ENCODE measurements at regions not wholly inside any gene's neighbourhood (a gene's known extent, or its start where the extent isn't known, plus 50 kb on each side); places are given as distances from the start of the nearest gene placed in this dataset.

DNA sequence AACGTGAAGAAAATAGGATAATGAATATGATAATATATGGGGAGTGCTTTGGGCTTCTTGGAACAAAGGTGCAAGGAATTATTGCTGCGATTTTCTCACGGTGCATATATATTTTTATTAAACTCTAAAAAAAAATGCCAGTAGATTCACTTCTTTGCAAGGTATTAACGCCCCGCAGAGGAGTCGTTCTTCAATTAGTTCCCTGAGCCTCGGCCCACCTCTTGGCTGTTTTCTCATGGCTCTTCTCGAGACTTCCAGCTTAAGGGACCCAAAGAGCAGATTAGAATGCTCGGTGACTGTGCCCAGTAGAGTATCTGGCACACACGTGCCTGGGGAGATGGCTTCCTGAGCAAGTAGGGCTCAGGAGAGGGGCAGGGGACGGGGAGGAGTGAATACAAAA is 367.4 kb downstream of the MID1IP1 start:
- Histone ChIP-seq H3K4me3 (no peak overlapping the region), H3K36me3 (ENCODE audit: control insufficient read depth, insufficient read depth, low read length) (no peaks in the 10 kb centered on the region), H3K27ac (ENCODE audit: extremely low read depth, low read depth, low read length) (no peak overlapping the region), H3K4me1 (replicated peaks in 1 of 2; ENCODE audit: control insufficient read depth in 2 of 2, insufficient read depth in 2 of 2, low read length in 2 of 2) (no peaks in the 10 kb centered on the region), H3K9me1 (ENCODE audit: control insufficient read depth, insufficient read depth, low read length) (no peaks in the 10 kb centered on the region), H3K9me3 (replicated peaks; ENCODE audit: control insufficient read depth, insufficient read depth, low read depth, low read length) (no peaks in the 10 kb centered on the region), H2AFZ (ENCODE audit: low read depth, low read length) (no peak overlapping the region), H3K4me2 (ENCODE audit: insufficient read depth, low read length) (no peak overlapping the region), H3K27me3 (ENCODE audit: control insufficient read depth in 2 of 2, insufficient read depth in 2 of 2, low read length in 2 of 2) (peaks cover 0 to 21% of the 10 kb centered on the region in 2 experiments; a peak in 2 of 5 replicates), H4K20me1 (replicated peaks; ENCODE audit: control insufficient read depth, insufficient read depth, low read length) (no peaks in the 10 kb centered on the region), H3K79me2 (ENCODE audit: control insufficient read depth, insufficient read depth, low read length) (no peaks in the 10 kb centered on the region), H3K9ac (ENCODE audit: insufficient read depth in 1 of 2, low read depth in 2 of 2, low read length in 2 of 2) (no peak overlapping the region)
- ChIA-PET POLR2A (interaction anchor here (1.4 kb wide), 1 partner anchor 9 kb away, joined by 3 read pairs; no protein-coding TSS in a partner anchor), CTCF (ENCODE audit: low intra/inter-chr PET ratio) (no interaction called here)
- WGBS (ENCODE audit: insufficient coverage, low coverage, missing lambda C conversion rate): 1% methylated on average over 11 of the region's 11 CpGs
- intact Hi-C loops (cut with micrococcal nuclease): no loop called here
- TF ChIP-seq NFYB (IDR thresholded peaks at IDR 0.05; ENCODE audit: extremely low read depth, insufficient read length): no peak
- TF ChIP-seq ZKSCAN1 (IDR thresholded peaks at IDR 0.05; ENCODE audit: low read depth, low read length): no peak
- no peak for TF ChIP-seq ZNF395 (CRISPR knock-in tag; IDR thresholded peaks at IDR 0.05)
- no peak for TF ChIP-seq TARDBP (IDR thresholded peaks at IDR 0.05)
- no peak for TF ChIP-seq FOXJ3 (CRISPR knock-in tag; IDR thresholded peaks at IDR 0.05)
- TF ChIP-seq U2AF2 (optimal IDR thresholded peaks at IDR 0.05; ENCODE audit: low read depth, low read length): no peak
- TF ChIP-seq, protein P1, sequence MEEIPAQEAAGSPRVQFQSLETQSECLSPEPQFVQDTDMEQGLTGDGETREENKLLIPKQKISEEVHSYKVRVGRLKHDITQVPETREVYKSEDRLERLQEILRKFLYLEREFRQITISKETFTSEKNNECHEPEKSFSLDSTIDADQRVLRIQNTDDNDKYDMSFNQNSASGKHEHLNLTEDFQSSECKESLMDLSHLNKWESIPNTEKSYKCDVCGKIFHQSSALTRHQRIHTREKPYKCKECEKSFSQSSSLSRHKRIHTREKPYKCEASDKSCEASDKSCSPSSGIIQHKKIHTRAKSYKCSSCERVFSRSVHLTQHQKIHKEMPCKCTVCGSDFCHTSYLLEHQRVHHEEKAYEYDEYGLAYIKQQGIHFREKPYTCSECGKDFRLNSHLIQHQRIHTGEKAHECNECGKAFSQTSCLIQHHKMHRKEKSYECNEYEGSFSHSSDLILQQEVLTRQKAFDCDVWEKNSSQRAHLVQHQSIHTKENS (CRISPR knock-in tag; IDR thresholded peaks at IDR 0.05): no peak
- TF ChIP-seq WHSC1 (IDR thresholded peaks at IDR 0.05; ENCODE audit: low read length): no peak
- no peak for TF ChIP-seq ELF1 (tag; IDR thresholded peaks at IDR 0.05)
- TF ChIP-seq ATF4 (CRISPR knock-in tag; IDR thresholded peaks at IDR 0.05): no peak
- TF ChIP-seq PHTF2 (CRISPR knock-in tag; IDR thresholded peaks at IDR 0.05): no peak
- TF ChIP-seq ZNF644 (tag; IDR thresholded peaks at IDR 0.05; ENCODE audit: low read depth): no peak
- TF ChIP-seq BDP1 (IDR thresholded peaks at IDR 0.05; ENCODE audit: insufficient read depth, insufficient read length): no peak
- FAIRE-seq: no peak
- in situ Hi-C loops (cut with MboI): no loop called here
- no TSS peak for BruUV-seq (replicated peaks)
- ATAC-seq: no peak
- DNase-seq (ENCODE audit: extremely low read depth in 1 of 4, low spot score in 3 of 4): no peak
